Psoas muscle (tissue), 7 donors: ENCODE measurements at regions not wholly inside any gene's neighbourhood (a gene's known extent, or its start where the extent isn't known, plus 50 kb on each side); places are given as distances from the start of the nearest gene placed in this dataset.

Source experiments
- ATAC-seq, 4 donors: fragments of 200-7000 bp; cut with Tn5 transposase; one replicate each; pipeline ENCODE4 v1.9.1; 2020; ENCODE audit warnings: moderate library complexity in 3 of 4, mild to moderate bottlenecking in 2 of 4
- DNase-seq, 2 donors: peaks; one replicate each; pipeline ENCODE4 v3.0.0-alpha.2; 2020
- H3K27ac ChIP-seq: fragments of 200-600 bp; one replicate; pipeline ENCODE4 v1.8.0; 2022
- H3K27me3 ChIP-seq, 3 donors: fragments of 200-600 bp in 1 of 3; one replicate each; pipeline versions ENCODE4 v1.6.1 to v1.8.0; 2013 to 2022; ENCODE audit warnings: low read length in 2 of 3, mild to moderate bottlenecking in 2 of 3, moderate library complexity in 1 of 3; ENCODE audit not compliant: insufficient read depth in 3 of 3
- H3K36me3 ChIP-seq, 2 donors: fragments of 200-600 bp in 1 of 2; one replicate each; pipeline versions ENCODE4 v1.6.1 to v1.8.0; 2013 to 2022; ENCODE audit warnings: low read depth in 1 of 2, mild to moderate bottlenecking in 1 of 2, moderate library complexity in 1 of 2; ENCODE audit not compliant: insufficient read depth in 1 of 2
- H3K4me1 ChIP-seq: fragments of 200-600 bp; one replicate; pipeline ENCODE4 v1.8.0; 2022
- H3K4me3 ChIP-seq: fragments of 200-600 bp; one replicate; pipeline ENCODE4 v1.8.0; 2022; ENCODE audit warnings: mild to moderate bottlenecking
- H3K9me3 ChIP-seq: fragments of 200-600 bp; one replicate; pipeline ENCODE4 v1.8.0; 2022
- WGBS, 3 donors: extraction: QIAGEN DNeasy Blood & Tissue Kit; methylation state at CpG; one replicate each; pipeline versions ENCODE4 v1.1.6 to v1.1.7; 2013; 5-methylcytosine and 5-hydroxymethylcytosine counted together
- intact Hi-C, 2 donors: fragments of 100-400 bp; cut with DNase I; formaldehyde crosslinking; loops; one replicate each; pipeline versions ENCODE4 v1.11.0 to v1.14.2; 2022
- TF ChIP-seq, protein P1 (sequence below): fragments of 200-600 bp; IDR thresholded peaks from one replicate; pipeline ENCODE4 v1.8.0; 2022; ENCODE audit warnings: antibody characterized with exemption
- donor health status: healthy with polysubstance abuse.
- donor health status: DM: no; HTN: no; CAD: no; lungs with moderate emphysema.
- donor health status: Bipolar disorder and iron deficiency.
- donor health status: healthy.
- donor health status: DM: yes; HTN: yes; CAD: no.
- donor health status: DM: no; HTN: no; CAD: no.
- donor health status: DM: yes; HTN: yes; CAD: no.

DNA sequence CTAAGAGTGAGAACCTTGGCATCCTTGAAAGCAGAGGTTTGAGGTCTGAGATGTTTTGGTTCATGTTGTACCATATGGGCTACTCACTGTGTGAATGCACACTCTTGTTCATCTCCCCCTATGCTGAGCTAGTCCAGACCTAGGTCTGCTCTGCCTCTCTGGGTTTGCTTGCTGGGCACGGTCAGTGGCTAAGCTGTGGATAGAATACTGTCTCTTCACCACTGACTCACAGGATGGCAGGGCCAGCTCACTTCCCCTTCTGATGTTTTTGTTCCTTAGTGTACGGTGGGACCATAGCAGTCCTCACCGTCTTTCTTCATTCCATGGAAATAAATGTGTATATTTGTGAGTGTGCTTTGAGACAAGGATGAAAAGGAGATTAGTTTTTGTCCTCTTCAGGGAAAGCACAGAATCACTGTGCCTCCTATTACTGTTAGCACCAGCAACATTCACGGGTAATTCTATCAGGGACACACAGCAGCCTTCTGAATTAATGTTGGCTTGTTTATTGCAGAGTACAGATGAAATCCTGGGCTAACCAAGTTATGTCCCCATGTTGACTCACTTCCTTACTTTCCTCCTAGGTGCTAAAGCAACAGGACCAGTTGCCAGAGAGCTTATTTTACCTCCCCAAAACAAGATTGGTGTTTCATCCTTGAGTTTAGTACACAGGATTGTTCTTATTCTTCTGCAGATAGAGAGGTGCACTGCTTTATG lies 56.9 kb upstream of the IVNS1ABP start:
- no peaks in the 10 kb centered on the region for H3K9me3 ChIP-seq
- WGBS, 3 donors = 70 to 77% (median 76%) methylated on average over 4 of the region's 4 CpGs
- no peak overlapping the region for H3K4me3 ChIP-seq
- intact Hi-C loops = no loop called here
- TF ChIP-seq, protein P1, sequence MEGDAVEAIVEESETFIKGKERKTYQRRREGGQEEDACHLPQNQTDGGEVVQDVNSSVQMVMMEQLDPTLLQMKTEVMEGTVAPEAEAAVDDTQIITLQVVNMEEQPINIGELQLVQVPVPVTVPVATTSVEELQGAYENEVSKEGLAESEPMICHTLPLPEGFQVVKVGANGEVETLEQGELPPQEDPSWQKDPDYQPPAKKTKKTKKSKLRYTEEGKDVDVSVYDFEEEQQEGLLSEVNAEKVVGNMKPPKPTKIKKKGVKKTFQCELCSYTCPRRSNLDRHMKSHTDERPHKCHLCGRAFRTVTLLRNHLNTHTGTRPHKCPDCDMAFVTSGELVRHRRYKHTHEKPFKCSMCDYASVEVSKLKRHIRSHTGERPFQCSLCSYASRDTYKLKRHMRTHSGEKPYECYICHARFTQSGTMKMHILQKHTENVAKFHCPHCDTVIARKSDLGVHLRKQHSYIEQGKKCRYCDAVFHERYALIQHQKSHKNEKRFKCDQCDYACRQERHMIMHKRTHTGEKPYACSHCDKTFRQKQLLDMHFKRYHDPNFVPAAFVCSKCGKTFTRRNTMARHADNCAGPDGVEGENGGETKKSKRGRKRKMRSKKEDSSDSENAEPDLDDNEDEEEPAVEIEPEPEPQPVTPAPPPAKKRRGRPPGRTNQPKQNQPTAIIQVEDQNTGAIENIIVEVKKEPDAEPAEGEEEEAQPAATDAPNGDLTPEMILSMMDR = no peak
- no peaks in the 10 kb centered on the region for H3K4me1 ChIP-seq
- H3K27ac ChIP-seq = no peak overlapping the region
- no peak for ATAC-seq
- peaks cover 0 to 2% (median 0%) of the 10 kb centered on the region in 3 donors for H3K27me3 ChIP-seq
- no peaks in the 10 kb centered on the region for H3K36me3 ChIP-seq
- DNase-seq = peak in 1 of 2 donors; percentile 26

DNA sequence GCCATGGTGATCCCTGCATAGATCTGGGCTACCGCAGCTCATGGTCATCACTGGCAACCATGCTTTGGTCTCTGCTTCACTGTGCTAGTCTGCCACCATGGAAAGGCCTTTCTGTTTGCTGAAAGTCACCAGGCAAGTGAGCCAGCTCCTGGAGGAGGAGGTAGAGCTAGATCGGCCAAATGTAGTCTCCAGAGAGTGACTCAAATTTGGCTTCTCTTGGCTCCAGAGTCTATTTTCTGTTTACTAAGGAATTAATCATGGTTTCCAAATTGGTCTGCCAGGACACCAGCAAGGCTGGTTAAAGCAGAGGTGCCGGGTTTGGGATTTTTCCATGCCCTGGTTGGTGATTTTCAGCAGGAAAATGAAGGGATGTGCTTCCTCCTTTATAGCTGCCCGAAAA lies 52.7 kb upstream of the IVNS1ABP start:
- ATAC-seq (no peak), DNase-seq (no peak)
- intact Hi-C loops = no loop called here
- H3K4me1 ChIP-seq = no peaks in the 10 kb centered on the region
- TF ChIP-seq, protein P1 = no peak
- no peak overlapping the region for H3K4me3 ChIP-seq
- WGBS, 3 donors = 61 to 74% (median 66%) methylated on average over 4 of the region's 4 CpGs
- H3K27me3 ChIP-seq = no peaks in the 10 kb centered on the region
- H3K9me3 ChIP-seq = no peaks in the 10 kb centered on the region
- H3K27ac ChIP-seq = no peak overlapping the region
- H3K36me3 ChIP-seq = no peaks in the 10 kb centered on the region

DNA sequence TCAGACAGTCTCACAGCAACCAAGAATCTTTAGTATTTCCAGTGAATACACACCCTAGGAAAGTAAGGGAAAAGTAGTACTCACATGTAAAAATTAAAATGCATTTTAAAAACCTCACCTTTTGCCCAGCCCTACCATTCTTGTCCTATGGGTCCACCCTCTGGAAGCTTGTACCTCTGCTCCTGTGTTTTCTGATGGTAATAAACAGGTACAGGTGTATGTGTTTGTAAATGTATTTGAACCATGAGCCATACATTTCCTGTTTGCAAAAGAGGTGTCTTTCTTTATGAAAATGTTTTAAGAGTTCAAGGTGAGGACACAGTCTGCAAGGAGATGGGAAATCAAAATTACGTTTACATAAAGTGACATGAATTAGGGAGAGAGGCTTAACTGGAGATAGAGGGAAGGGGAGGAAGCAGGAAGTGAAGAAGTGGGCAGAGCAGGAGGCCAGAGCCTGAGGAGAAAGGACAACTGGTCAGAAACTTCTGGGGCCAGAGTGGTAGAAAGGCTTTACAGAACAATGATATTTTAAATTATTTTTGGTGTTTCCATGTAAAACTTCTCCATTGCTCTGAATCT lies 52.0 kb upstream of the IVNS1ABP start:
- Histone ChIP-seq H3K36me3 (no peaks in the 10 kb centered on the region), H3K9me3 (no peaks in the 10 kb centered on the region), H3K27me3 (no peaks in the 10 kb centered on the region), H3K27ac (no peak overlapping the region), H3K4me3 (no peak overlapping the region), H3K4me1 (no peaks in the 10 kb centered on the region)
- ATAC-seq (no peak), DNase-seq (no peak)
- intact Hi-C loops = no loop called here
- 79 to 86% (median 82%) methylated on average over 1 of the region's 1 CpG for WGBS, 3 donors
- TF ChIP-seq, protein P1 = no peak

DNA sequence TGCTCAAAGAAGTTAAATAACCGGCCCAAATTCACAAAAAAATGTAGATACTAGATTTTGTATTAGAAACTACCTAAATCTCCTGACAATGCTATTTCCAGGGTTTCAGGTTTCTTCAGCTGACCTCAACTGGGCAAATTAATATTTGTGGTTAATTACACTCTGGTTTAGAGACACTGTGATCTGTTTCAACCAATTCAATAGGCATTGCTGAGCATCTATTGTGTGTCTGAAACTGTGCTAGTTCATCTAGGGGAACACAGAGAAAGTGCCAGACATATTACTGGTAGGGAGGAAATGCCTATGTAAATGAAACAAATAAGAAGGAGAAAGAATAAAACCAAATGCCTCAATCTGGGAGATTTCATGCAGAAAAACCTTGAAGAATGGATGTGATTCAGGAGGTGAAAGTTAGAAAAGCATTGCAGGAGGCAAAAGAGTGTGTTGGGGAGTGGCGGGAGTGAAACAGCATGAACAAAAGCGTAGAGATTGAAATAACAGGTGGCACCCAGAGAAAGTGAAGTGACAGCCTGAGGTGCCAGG lies 51.3 kb upstream of the IVNS1ABP start:
- WGBS, 3 donors = 64 to 84% (median 81%) methylated on average over 3 of the region's 3 CpGs
- intact Hi-C loops = no loop called here
- no peak overlapping the region for H3K27ac ChIP-seq
- no peak for ATAC-seq
- H3K4me1 ChIP-seq = no peaks in the 10 kb centered on the region
- no peaks in the 10 kb centered on the region for H3K9me3 ChIP-seq
- no peak for DNase-seq
- TF ChIP-seq, protein P1 = no peak
- no peaks in the 10 kb centered on the region for H3K27me3 ChIP-seq
- H3K4me3 ChIP-seq = no peak overlapping the region
- no peaks in the 10 kb centered on the region for H3K36me3 ChIP-seq
